ENCODE measurements at regions not wholly inside any gene's neighbourhood (a gene's known extent, or its start where the extent isn't known, plus 50 kb on each side); places are given as distances from the start of the nearest gene placed in this dataset.
"Not testable (repeated sequence)": the region's sequence is repeated elsewhere in the genome, so short reads cannot be mapped to it uniquely, and the experiment has no call there.

DNA sequence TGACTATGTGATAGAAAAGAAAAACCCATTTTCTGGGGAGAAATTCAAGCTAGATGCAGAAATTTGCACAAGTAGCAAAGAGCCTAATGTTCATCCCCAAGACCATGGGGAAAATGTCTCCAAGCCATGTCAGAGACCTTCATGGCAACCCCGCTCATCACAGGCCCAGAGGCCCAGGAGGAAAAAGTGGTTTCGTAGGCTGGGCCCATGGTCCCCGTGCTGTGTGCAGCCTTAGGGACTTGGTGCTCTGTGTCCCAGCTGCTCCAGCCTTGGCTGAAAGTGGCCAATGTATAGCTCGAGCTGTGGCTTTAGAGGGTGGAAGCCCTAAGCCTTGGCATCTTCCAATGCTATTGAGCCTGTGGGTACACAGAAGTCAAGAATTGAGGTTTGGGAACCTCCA, 711.2 kb upstream of the ZNF608 start:
- no peak for DNase-seq
- no peaks in the 10 kb centered on the region for H3K27me3 ChIP-seq (ENCODE audit: insufficient read depth, low read depth, severe bottlenecking)
- no peak overlapping the region for H3K27ac ChIP-seq
- peaks cover 8% of the 10 kb centered on the region for H3K9me3 ChIP-seq (ENCODE audit: severe bottlenecking)
- H3K4me3 ChIP-seq (ENCODE audit: low read depth, low read length), result no peak overlapping the region
- TF ChIP-seq CTCF (IDR thresholded peaks at IDR 0.05; ENCODE audit: low read depth, low read length), result no peak
- H3K36me3 ChIP-seq, result no peaks in the 10 kb centered on the region

DNA sequence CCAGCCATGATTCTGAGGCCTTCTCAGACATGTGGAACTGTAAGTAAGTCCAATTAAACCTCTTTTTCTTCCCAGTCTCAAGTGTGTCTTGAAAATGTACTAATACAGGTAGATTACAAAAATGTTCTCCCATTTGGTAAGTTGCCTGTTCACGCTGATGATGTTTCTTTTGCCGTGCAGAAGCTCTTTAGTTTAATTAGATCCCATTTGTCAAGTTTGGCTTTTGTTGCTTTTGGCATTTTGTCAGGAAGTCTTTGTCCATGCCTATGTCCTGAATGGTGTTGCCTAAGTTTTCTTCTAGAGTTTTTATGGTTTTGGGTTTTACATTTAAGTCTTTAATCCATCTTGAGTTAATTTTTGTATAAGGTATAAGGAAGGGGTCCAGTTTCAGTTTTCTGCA, 712.5 kb upstream of the ZNF608 start:
- H3K27me3 ChIP-seq (ENCODE audit: insufficient read depth, low read depth, severe bottlenecking); DNase-seq; H3K36me3 ChIP-seq; H3K4me3 ChIP-seq (ENCODE audit: low read depth, low read length); H3K9me3 ChIP-seq (ENCODE audit: severe bottlenecking); H3K27ac ChIP-seq: not testable (repeated sequence)

GRCh38 chr5:125461641-125462072, 715.2 kb upstream of the ZNF608 start:
- H3K4me3 ChIP-seq (ENCODE audit: low read depth, low read length), result no peak overlapping the region
- no peaks in the 10 kb centered on the region for H3K36me3 ChIP-seq
- peaks cover 10% of the 10 kb centered on the region for H3K9me3 ChIP-seq (ENCODE audit: severe bottlenecking)
- DNase-seq, result no peak
- no peak overlapping the region for H3K27ac ChIP-seq
- no peak for TF ChIP-seq CTCF (IDR thresholded peaks at IDR 0.05; ENCODE audit: low read depth, low read length)
- no peaks in the 10 kb centered on the region for H3K27me3 ChIP-seq (ENCODE audit: insufficient read depth, low read depth, severe bottlenecking)

GRCh38 chr5:125463466-125464092, 717.1 kb upstream of the ZNF608 start:
- H3K9me3 ChIP-seq (ENCODE audit: severe bottlenecking), result peaks cover 2% of the 10 kb centered on the region
- H3K4me3 ChIP-seq (ENCODE audit: low read depth, low read length), result no peak overlapping the region
- no peak for TF ChIP-seq CTCF (IDR thresholded peaks at IDR 0.05; ENCODE audit: low read depth, low read length)
- no peak overlapping the region for H3K27ac ChIP-seq
- no peak for DNase-seq
- H3K27me3 ChIP-seq (ENCODE audit: insufficient read depth, low read depth, severe bottlenecking), result no peaks in the 10 kb centered on the region
- no peaks in the 10 kb centered on the region for H3K36me3 ChIP-seq

DNA sequence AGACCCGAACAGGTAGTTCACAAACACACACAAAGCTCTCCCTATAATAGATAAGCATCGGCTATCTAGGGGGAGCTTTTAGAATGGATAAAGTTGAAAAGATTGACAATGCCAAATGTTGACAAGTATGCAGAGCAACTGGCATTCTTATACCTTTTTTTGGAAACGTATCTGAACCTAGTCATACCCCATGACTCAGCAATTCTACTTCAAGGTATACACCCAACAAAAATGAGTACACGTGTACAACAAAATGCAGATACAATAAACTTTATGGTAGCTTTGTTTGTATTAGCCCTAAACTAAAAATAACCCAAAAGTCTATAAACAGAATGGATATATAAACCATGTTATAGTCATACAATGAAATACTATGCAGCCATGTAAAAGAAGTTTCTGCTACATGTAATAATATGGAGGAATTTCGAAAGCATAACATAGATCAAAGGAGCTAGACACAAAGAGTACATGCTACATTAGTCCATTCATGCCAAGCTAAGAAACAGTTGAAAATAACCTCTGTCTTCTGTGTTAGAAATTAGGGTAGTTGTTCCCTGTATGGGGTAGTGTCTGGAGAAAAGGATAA, 718.5 kb upstream of the ZNF608 start:
- H3K27ac ChIP-seq, result no peak overlapping the region
- H3K27me3 ChIP-seq (ENCODE audit: insufficient read depth, low read depth, severe bottlenecking), result no peaks in the 10 kb centered on the region
- TF ChIP-seq CTCF (IDR thresholded peaks at IDR 0.05; ENCODE audit: low read depth, low read length), result no peak
- no peak for DNase-seq
- no peak overlapping the region for H3K4me3 ChIP-seq (ENCODE audit: low read depth, low read length)
- H3K9me3 ChIP-seq (ENCODE audit: severe bottlenecking), result peaks cover 2% of the 10 kb centered on the region
- H3K36me3 ChIP-seq, result no peaks in the 10 kb centered on the region

GRCh38 chr5:125465703-125466102, 719.3 kb upstream of the ZNF608 start:
- no peak for DNase-seq
- Histone ChIP-seq H3K36me3 (no peaks in the 10 kb centered on the region), H3K27ac (no peak overlapping the region), H3K4me3 (ENCODE audit: low read depth, low read length) (no peak overlapping the region), H3K9me3 (ENCODE audit: severe bottlenecking) (peaks cover 2% of the 10 kb centered on the region), H3K27me3 (ENCODE audit: insufficient read depth, low read depth, severe bottlenecking) (no peaks in the 10 kb centered on the region)
- no peak for TF ChIP-seq CTCF (IDR thresholded peaks at IDR 0.05; ENCODE audit: low read depth, low read length)

Measured in WERI-Rb-1 (cell line).